WTC11 (cell line): ENCODE measurements at regions not wholly inside any gene's neighbourhood (a gene's known extent, or its start where the extent isn't known, plus 50 kb on each side); places are given as distances from the start of the nearest gene placed in this dataset.

Source experiments
- ATF1 ChIP-seq: sonication (generic); formaldehyde crosslinking; IDR thresholded peaks from 2 replicates; pipeline ENCODE4 v1.8.1; 2023; ENCODE audit warnings: mild to moderate bottlenecking, moderate library complexity, missing genetic modification reagents
- CBFB ChIP-seq: sonication (generic); formaldehyde crosslinking; IDR thresholded peaks from 2 replicates; pipeline ENCODE4 v1.8.1; 2022; ENCODE audit warnings: mild to moderate bottlenecking, low read depth, missing genetic modification reagents
- CREB1 ChIP-seq: sonication (generic); formaldehyde crosslinking; IDR thresholded peaks from 2 replicates; pipeline ENCODE4 v1.8.0; 2023; ENCODE audit warnings: mild to moderate bottlenecking, missing genetic modification reagents
- CTCF ChIP-seq: fragments of 200-600 bp; IDR thresholded peaks from 2 replicates; pipeline ENCODE4 v1.8.0; 2022; ENCODE audit warnings: antibody characterized with exemption
- ESRRA ChIP-seq: sonication (generic); formaldehyde crosslinking; IDR thresholded peaks from 2 replicates; pipeline ENCODE4 v1.8.1; 2022; ENCODE audit warnings: mild to moderate bottlenecking, missing genetic modification reagents, borderline replicate concordance
- FOXK1 ChIP-seq: sonication (generic); formaldehyde crosslinking; IDR thresholded peaks from 2 replicates; pipeline ENCODE4 v1.8.0; 2022; ENCODE audit warnings: mild to moderate bottlenecking, moderate library complexity, missing genetic modification reagents
- KAT7 ChIP-seq: sonication (generic); formaldehyde crosslinking; IDR thresholded peaks from 2 replicates; pipeline ENCODE4 v1.8.1; 2023; ENCODE audit warnings: missing genetic modification reagents, mild to moderate bottlenecking, borderline replicate concordance
- NR2C2 ChIP-seq: sonication (generic); formaldehyde crosslinking; IDR thresholded peaks from 2 replicates; pipeline ENCODE4 v1.8.0; 2022; ENCODE audit warnings: mild to moderate bottlenecking, missing genetic modification reagents
- STAT6 ChIP-seq: sonication (generic); formaldehyde crosslinking; conservative IDR thresholded peaks from 2 replicates; pipeline ENCODE4 v1.8.1; 2023; ENCODE audit warnings: mild to moderate bottlenecking, low read depth, missing genetic modification reagents, moderate library complexity
- ZNF416 ChIP-seq: fragments of 250-450 bp; sonication (Bioruptor Pico); IDR thresholded peaks from 2 replicates; pipeline ENCODE4 v1.9.0; 2021; ENCODE audit warnings: mild to moderate bottlenecking, inconsistent platforms
- TF ChIP-seq, protein P1 (sequence below): sonication (generic); formaldehyde crosslinking; IDR thresholded peaks from 2 replicates; pipeline ENCODE4 v1.8.1; 2023; ENCODE audit warnings: mild to moderate bottlenecking, missing genetic modification reagents, moderate library complexity

DNA sequence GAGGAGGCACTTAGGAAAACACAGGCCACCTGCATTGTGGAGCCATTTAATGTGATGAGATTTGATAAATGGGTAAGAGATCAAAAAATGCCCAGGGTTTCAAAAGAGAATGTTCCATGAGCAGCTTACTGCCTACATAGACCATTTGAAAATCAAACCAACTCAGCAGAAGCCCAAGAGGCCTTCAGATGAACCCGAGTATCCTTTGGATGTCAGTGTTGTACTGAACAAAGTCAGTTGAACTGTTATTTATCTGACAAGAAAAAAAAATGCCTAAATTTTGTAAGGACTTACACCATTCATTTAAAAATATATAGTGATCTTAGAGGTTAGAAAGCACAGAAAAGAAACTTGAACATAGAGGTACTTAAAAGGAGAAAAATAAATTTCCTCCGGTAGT, 381.7 kb downstream of the ZFHX3 start:
- TF ChIP-seq CTCF (no peak), ZNF416 (CRISPR knock-in tag) (no peak), CBFB (CRISPR knock-in tag) (no peak), NR2C2 (no peak), ATF1 (no peak), KAT7 (no peak), CREB1 (no peak), FOXK1 (CRISPR knock-in tag) (no peak), ESRRA (CRISPR knock-in tag) (no peak), STAT6 (CRISPR knock-in tag) (no peak)
- TF ChIP-seq, protein P1, sequence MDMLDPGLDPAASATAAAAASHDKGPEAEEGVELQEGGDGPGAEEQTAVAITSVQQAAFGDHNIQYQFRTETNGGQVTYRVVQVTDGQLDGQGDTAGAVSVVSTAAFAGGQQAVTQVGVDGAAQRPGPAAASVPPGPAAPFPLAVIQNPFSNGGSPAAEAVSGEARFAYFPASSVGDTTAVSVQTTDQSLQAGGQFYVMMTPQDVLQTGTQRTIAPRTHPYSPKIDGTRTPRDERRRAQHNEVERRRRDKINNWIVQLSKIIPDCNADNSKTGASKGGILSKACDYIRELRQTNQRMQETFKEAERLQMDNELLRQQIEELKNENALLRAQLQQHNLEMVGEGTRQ (CRISPR knock-in tag) = no peak
